PFSK-1 (cell line): ENCODE measurements at regions not wholly inside any gene's neighbourhood (a gene's known extent, or its start where the extent isn't known, plus 50 kb on each side); places are given as distances from the start of the nearest gene placed in this dataset.

Source experiments
- FOXP2 ChIP-seq: optimal IDR thresholded peaks from 2 replicates; pipeline ENCODE3; 2011; ENCODE audit warnings: borderline replicate concordance, control low read depth, inconsistent platforms; ENCODE audit not compliant: insufficient read depth; ENCODE audit errors: extremely low read length, extremely low read depth
- POLR2AphosphoS5 ChIP-seq: IDR thresholded peaks from 2 replicates; pipeline ENCODE4 v1.6.1; 2012; ENCODE audit warnings: low read depth, mild to moderate bottlenecking, control low read depth, low read length, moderate library complexity
- REST ChIP-seq, 2 experiments: IDR thresholded peaks; 2 replicates each; pipeline versions ENCODE4 v1.6.1 to v1.8.0; 2011 to 2012; ENCODE audit warnings: low read depth in 2 of 2, low read length in 2 of 2, control low read depth in 1 of 2, inconsistent platforms in 1 of 2, mild to moderate bottlenecking in 1 of 2, moderate library complexity in 1 of 2; ENCODE audit not compliant: insufficient read depth in 1 of 2
- SIN3A ChIP-seq: IDR thresholded peaks from 2 replicates; pipeline ENCODE4 v1.6.1; 2012; ENCODE audit warnings: mild to moderate bottlenecking, low read length, moderate library complexity, borderline replicate concordance; ENCODE audit not compliant: insufficient read depth
- TAF1 ChIP-seq: IDR thresholded peaks from 2 replicates; pipeline ENCODE4 v1.6.1; 2012; ENCODE audit warnings: low read length, control low read depth, borderline replicate concordance; ENCODE audit not compliant: insufficient read depth

GRCh38 chr2:220491670-220492069, 864.2 kb downstream of the SLC4A3 start:
- TF ChIP-seq SIN3A (no peak), FOXP2 (no peak), TAF1 (no peak), POLR2AphosphoS5 (no peak), REST (IDR thresholded peaks at IDR 0.05; ENCODE audit: insufficient read depth in 1 of 2, low read depth in 2 of 2, low read length in 2 of 2) (no peak)

- TF ChIP-seq FOXP2 (no peak), POLR2AphosphoS5 (no peak), TAF1 (no peak), SIN3A (no peak), REST (IDR thresholded peaks at IDR 0.05; ENCODE audit: insufficient read depth in 1 of 2, low read depth in 2 of 2, low read length in 2 of 2) (no peak)
Observed at GRCh38 chr2:220493871-220494525, 866.6 kb downstream of the SLC4A3 start.

- TF ChIP-seq FOXP2: no peak
- no peak for TF ChIP-seq POLR2AphosphoS5
- no peak for TF ChIP-seq SIN3A
- no peak for TF ChIP-seq TAF1
- no peak for TF ChIP-seq REST (IDR thresholded peaks at IDR 0.05; ENCODE audit: insufficient read depth in 1 of 2, low read depth in 2 of 2, low read length in 2 of 2)
Observed at GRCh38 chr2:220496513-220496912, 869.1 kb downstream of the SLC4A3 start.

GRCh38 chr2:220499225-220499624, 871.8 kb downstream of the SLC4A3 start:
- TF ChIP-seq POLR2AphosphoS5: no peak
- no peak for TF ChIP-seq SIN3A
- no peak for TF ChIP-seq TAF1
- TF ChIP-seq REST (IDR thresholded peaks at IDR 0.05; ENCODE audit: insufficient read depth in 1 of 2, low read depth in 2 of 2, low read length in 2 of 2): no peak
- no peak for TF ChIP-seq FOXP2

- TF ChIP-seq FOXP2 (no peak), SIN3A (no peak), POLR2AphosphoS5 (no peak), TAF1 (no peak), REST (IDR thresholded peaks at IDR 0.05; ENCODE audit: insufficient read depth in 1 of 2, low read depth in 2 of 2, low read length in 2 of 2) (no peak)
Observed at GRCh38 chr2:220502539-220502938, 875.1 kb downstream of the SLC4A3 start.
